ENCODE measurements at regions not wholly inside any gene's neighbourhood (a gene's known extent, or its start where the extent isn't known, plus 50 kb on each side); places are given as distances from the start of the nearest gene placed in this dataset.

DNA sequence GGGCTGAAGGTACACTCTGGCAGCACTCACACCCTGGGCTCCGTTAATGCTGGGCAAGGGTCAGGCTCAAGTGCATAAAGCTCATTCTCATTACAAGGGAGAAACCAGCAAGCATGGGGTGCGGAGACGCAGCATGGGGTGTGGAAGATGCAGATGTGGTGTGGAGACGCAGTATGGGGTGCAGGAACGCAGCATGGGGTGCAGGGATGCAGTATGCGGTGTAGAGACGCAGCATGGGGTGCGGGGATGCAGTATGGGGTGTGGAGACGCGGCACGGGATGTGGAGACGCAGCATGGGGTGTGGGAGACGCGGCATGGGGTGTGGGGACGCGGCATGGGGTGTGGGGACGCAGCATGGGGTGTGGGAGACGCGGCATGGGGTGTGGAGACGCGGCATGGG lies 390.7 kb downstream of the NPHP4 start:
- no peak overlapping the region for H3K9ac ChIP-seq (ENCODE audit: insufficient read depth, low read length, poor library complexity, severe bottlenecking)

DNA sequence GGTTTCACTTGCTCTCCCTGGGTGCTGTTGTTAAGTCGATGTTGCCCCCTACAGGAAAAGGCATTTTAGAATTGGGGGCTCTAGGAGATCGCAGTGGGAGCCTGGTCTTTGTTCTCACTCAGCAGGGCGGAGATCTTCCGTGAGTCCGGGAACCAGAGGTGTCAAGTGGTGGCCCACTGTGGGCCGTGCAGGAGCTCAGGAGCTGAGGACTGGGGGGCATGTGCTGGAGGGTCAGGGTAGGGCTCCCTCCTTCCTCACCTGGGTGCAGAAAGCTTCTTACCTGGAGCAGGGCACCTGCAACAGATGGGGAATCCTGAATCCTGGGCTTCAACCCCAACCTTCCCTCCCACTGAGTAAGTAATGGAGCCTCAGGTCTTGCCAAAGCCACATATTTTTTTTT lies 392.7 kb downstream of the NPHP4 start:
- Mint-ChIP-seq H3K27ac (no peak overlapping the region), H3K27me3 (ENCODE audit: low read depth in 3 of 3) (peaks cover 5 to 13% (median 11%) of the 10 kb centered on the region in 3 donors), H3K4me3 (no peak overlapping the region), H3K9me3 (no peaks in the 10 kb centered on the region), H3K36me3 (no peaks in the 10 kb centered on the region), H3K4me1 (no peaks in the 10 kb centered on the region)
- Histone ChIP-seq H3K4me1 (ENCODE audit: control insufficient read depth in 1 of 2, insufficient read depth in 2 of 2, low read length in 2 of 2) (no peaks in the 10 kb centered on the region), H3K27ac (ENCODE audit: low read depth in 1 of 2, low read length in 2 of 2) (no peak overlapping the region), H2AFZ (ENCODE audit: insufficient read depth, low read depth, low read length, poor library complexity, severe bottlenecking) (no peak overlapping the region), H3K36me3 (replicated peaks in 1 of 2; ENCODE audit: control insufficient read depth in 1 of 2, insufficient read depth in 2 of 2, low read length in 2 of 2) (no peaks in the 10 kb centered on the region), H3K79me2 (ENCODE audit: insufficient read depth, low read length) (no peaks in the 10 kb centered on the region), H3K4me3 (replicated peaks in 1 of 3; ENCODE audit: low read depth in 2 of 3, low read length in 3 of 3) (no peak overlapping the region), H3K27me3 (ENCODE audit: control insufficient read depth in 2 of 2, insufficient read depth in 2 of 2, low read length in 2 of 2) (no peaks in the 10 kb centered on the region), H3K9ac (ENCODE audit: insufficient read depth, low read length, poor library complexity, severe bottlenecking) (no peak overlapping the region), H4K20me1 (ENCODE audit: insufficient read depth, low read length) (no peaks in the 10 kb centered on the region), H3K9me3 (replicated peaks in 1 of 2; ENCODE audit: control insufficient read depth in 1 of 2, insufficient read depth in 1 of 2, low read length in 2 of 2) (no peaks in the 10 kb centered on the region), H3K4me2 (replicated peaks; ENCODE audit: extremely low read depth, low read length, poor library complexity, severe bottlenecking) (no peak overlapping the region)
- no peak for DNase-seq
- intact Hi-C loops (cut with micrococcal nuclease): no loop called here
- 88% methylated on average over 5 of the region's 6 CpGs for WGBS (ENCODE audit: insufficient coverage)
- TF ChIP-seq, protein P1, sequence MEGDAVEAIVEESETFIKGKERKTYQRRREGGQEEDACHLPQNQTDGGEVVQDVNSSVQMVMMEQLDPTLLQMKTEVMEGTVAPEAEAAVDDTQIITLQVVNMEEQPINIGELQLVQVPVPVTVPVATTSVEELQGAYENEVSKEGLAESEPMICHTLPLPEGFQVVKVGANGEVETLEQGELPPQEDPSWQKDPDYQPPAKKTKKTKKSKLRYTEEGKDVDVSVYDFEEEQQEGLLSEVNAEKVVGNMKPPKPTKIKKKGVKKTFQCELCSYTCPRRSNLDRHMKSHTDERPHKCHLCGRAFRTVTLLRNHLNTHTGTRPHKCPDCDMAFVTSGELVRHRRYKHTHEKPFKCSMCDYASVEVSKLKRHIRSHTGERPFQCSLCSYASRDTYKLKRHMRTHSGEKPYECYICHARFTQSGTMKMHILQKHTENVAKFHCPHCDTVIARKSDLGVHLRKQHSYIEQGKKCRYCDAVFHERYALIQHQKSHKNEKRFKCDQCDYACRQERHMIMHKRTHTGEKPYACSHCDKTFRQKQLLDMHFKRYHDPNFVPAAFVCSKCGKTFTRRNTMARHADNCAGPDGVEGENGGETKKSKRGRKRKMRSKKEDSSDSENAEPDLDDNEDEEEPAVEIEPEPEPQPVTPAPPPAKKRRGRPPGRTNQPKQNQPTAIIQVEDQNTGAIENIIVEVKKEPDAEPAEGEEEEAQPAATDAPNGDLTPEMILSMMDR (IDR thresholded peaks at IDR 0.05): no peak

More for the DNA sequence above, 390.7 kb downstream of the NPHP4 start:
- Mint-ChIP-seq H3K4me3 (no peak overlapping the region), H3K27ac (peak overlapping the region in 1 of 7 donors; percentile 55), H3K27me3 (ENCODE audit: low read depth in 3 of 3) (peaks cover 5 to 11% (median 11%) of the 10 kb centered on the region in 3 donors), H3K9me3 (no peaks in the 10 kb centered on the region), H3K36me3 (no peaks in the 10 kb centered on the region), H3K4me1 (no peaks in the 10 kb centered on the region)
- peaks cover 0 to 3% of the 10 kb centered on the region in 2 donors for H3K27me3 ChIP-seq (ENCODE audit: control insufficient read depth in 2 of 2, insufficient read depth in 2 of 2, low read length in 2 of 2)
- H3K27ac ChIP-seq (ENCODE audit: low read depth in 1 of 2, low read length in 2 of 2): no peak overlapping the region
- H3K9me3 ChIP-seq (replicated peaks in 1 of 2; ENCODE audit: control insufficient read depth in 1 of 2, insufficient read depth in 1 of 2, low read length in 2 of 2): no peaks in the 10 kb centered on the region
- H4K20me1 ChIP-seq (ENCODE audit: insufficient read depth, low read length): no peaks in the 10 kb centered on the region
- intact Hi-C loops (cut with micrococcal nuclease): no loop called here
- H3K4me2 ChIP-seq (replicated peaks; ENCODE audit: extremely low read depth, low read length, poor library complexity, severe bottlenecking): no peak overlapping the region
- H2AFZ ChIP-seq (ENCODE audit: insufficient read depth, low read depth, low read length, poor library complexity, severe bottlenecking): no peak overlapping the region
- no peak for DNase-seq
- H3K36me3 ChIP-seq (replicated peaks in 1 of 2; ENCODE audit: control insufficient read depth in 1 of 2, insufficient read depth in 2 of 2, low read length in 2 of 2): no peaks in the 10 kb centered on the region
- H3K79me2 ChIP-seq (ENCODE audit: insufficient read depth, low read length): no peaks in the 10 kb centered on the region
- H3K4me1 ChIP-seq (ENCODE audit: control insufficient read depth in 1 of 2, insufficient read depth in 2 of 2, low read length in 2 of 2): no peaks in the 10 kb centered on the region
- H3K4me3 ChIP-seq (replicated peaks in 1 of 3; ENCODE audit: low read depth in 2 of 3, low read length in 3 of 3): no peak overlapping the region
- TF ChIP-seq, protein P1 (IDR thresholded peaks at IDR 0.05): no peak
- whole genome bisulfite sequencing (ENCODE audit: insufficient coverage): 89% methylated on average over 21 of the region's 21 CpGs
